GM21737 (cell line): ENCODE measurements at regions not wholly inside any gene's neighbourhood (a gene's known extent, or its start where the extent isn't known, plus 50 kb on each side); places are given as distances from the start of the nearest gene placed in this dataset.

Experiments
- ATAC-seq: cut with Tn5 transposase; IDR thresholded peaks from one replicate; pipeline ENCODE4 v1.9.1; 2021; ENCODE audit warnings: mild to moderate bottlenecking, moderate library complexity; ENCODE audit not compliant: unreplicated experiment

- ATAC-seq = no peak
Measured at GRCh38 chrX:124984140-124984813, 335.4 kb upstream of the TEX13C start.

GRCh38 chrX:124986284-124986683 is 333.4 kb upstream of the TEX13C start:
- ATAC-seq = no peak

GRCh38 chrX:124993735-124994134 is 325.9 kb upstream of the TEX13C start:
- no peak for ATAC-seq

GRCh38 chrX:124994404-124994803 is 325.3 kb upstream of the TEX13C start:
- no peak for ATAC-seq

- no peak for ATAC-seq
Measured at GRCh38 chrX:125003746-125004446, 315.8 kb upstream of the TEX13C start.

GRCh38 chrX:125004799-125005198 is 314.9 kb upstream of the TEX13C start:
- no peak for ATAC-seq

- no peak for ATAC-seq
Measured at GRCh38 chrX:125005863-125006262, 313.8 kb upstream of the TEX13C start.

GRCh38 chrX:125006704-125007103 is 313.0 kb upstream of the TEX13C start:
- no peak for ATAC-seq

GRCh38 chrX:125012585-125012984 is 307.1 kb upstream of the TEX13C start:
- no peak for ATAC-seq

GRCh38 chrX:125029131-125029530 is 290.5 kb upstream of the TEX13C start:
- ATAC-seq = no peak
